H1 (cell line): ENCODE measurements at regions not wholly inside any gene's neighbourhood (a gene's known extent, or its start where the extent isn't known, plus 50 kb on each side); places are given as distances from the start of the nearest gene placed in this dataset.

Experiments used
- CTCF ChIA-PET: fragments of 300-600 bp; sonication (Branson Sonifier 250); formaldehyde crosslinking; loops from one replicate; lab custom pipeline; 2021; ENCODE audit not compliant: partially characterized antibody; lab: Charles Lee
- POLR2A ChIA-PET: fragments of 300-600 bp; sonication (Branson Sonifier 250); formaldehyde crosslinking; loops from one replicate; lab custom pipeline; 2021; ENCODE audit warnings: inconsistent platforms; ENCODE audit not compliant: partially characterized antibody; lab: Charles Lee
- DNase-seq, 2 experiments: peaks; one replicate each; pipeline versions ENCODE4 v3.0.0 to v3.0.0-alpha.2; 2010 to 2022; ENCODE audit warnings: low spot score in 2 of 2, low read depth in 1 of 2, mixed read lengths in 1 of 2
- FAIRE-seq: peaks from 2 replicates; lab custom pipeline; 2011; peaks lifted over from hg19 to GRCh38; lab: Jason Lieb, UNC
- H2AFZ ChIP-seq: 2 replicates; pipeline ENCODE4 v1.8.1; 2012; ENCODE audit warnings: low read length, inconsistent platforms
- H2AK5ac ChIP-seq: 2 replicates; pipeline ENCODE4 v1.6.1; 2013; ENCODE audit warnings: low read depth, low read length
- H2BK120ac ChIP-seq: replicated peaks from 2 replicates; pipeline ENCODE3; 2013; ENCODE audit warnings: low read depth, low read length, inconsistent platforms
- H2BK12ac ChIP-seq: 2 replicates; pipeline ENCODE4 v1.6.1; 2013; ENCODE audit warnings: low read depth, low read length
- H2BK15ac ChIP-seq: 2 replicates; pipeline ENCODE4 v1.6.1; 2013; ENCODE audit warnings: low read length
- H2BK20ac ChIP-seq: 2 replicates; pipeline ENCODE4 v1.6.1; 2013; ENCODE audit warnings: low read length
- H2BK5ac ChIP-seq: 2 replicates; pipeline ENCODE4 v1.6.1; 2013; ENCODE audit warnings: low read depth, low read length
- H3K14ac ChIP-seq: 2 replicates; pipeline ENCODE4 v1.6.1; 2013; ENCODE audit warnings: inconsistent platforms; ENCODE audit not compliant: insufficient read length
- H3K18ac ChIP-seq: 2 replicates; pipeline ENCODE4 v1.6.1; 2013; ENCODE audit warnings: low read length; ENCODE audit errors: extremely low read depth
- H3K23ac ChIP-seq: 2 replicates; pipeline ENCODE4 v1.6.1; 2013; ENCODE audit warnings: inconsistent platforms; ENCODE audit not compliant: insufficient read length
- H3K23me2 ChIP-seq: 2 replicates; pipeline ENCODE4 v1.6.1; 2013; ENCODE audit warnings: low read depth, low read length
- H3K27ac ChIP-seq: 2 replicates; pipeline ENCODE4 v1.6.1; 2011; ENCODE audit warnings: low read depth, low read length, inconsistent platforms
- H3K27me3 ChIP-seq, 4 experiments: replicated peaks in 1 of 4; 1 replicate in 1 of 4; 2 replicates in 3 of 4; pipeline versions ENCODE4 v1.6.1 to v1.8.1; 2011 to 2013; ENCODE audit warnings: low read length in 3 of 4, mild to moderate bottlenecking in 3 of 4, inconsistent platforms in 2 of 4, mixed read lengths in 2 of 4, moderate library complexity in 1 of 4; ENCODE audit not compliant: control insufficient read depth in 3 of 4, insufficient read depth in 3 of 4; ENCODE audit errors: extremely low read depth in 1 of 4
- H3K36me3 ChIP-seq, 4 experiments: 2 replicates each; pipeline versions ENCODE4 v1.6.1 to v1.8.1; 2011 to 2013; ENCODE audit warnings: mild to moderate bottlenecking in 4 of 4, low read length in 3 of 4, moderate library complexity in 2 of 4, control low read depth in 1 of 4, inconsistent platforms in 1 of 4; ENCODE audit not compliant: insufficient read depth in 4 of 4, control insufficient read depth in 2 of 4
- H3K4ac ChIP-seq: replicated peaks from 2 replicates; pipeline ENCODE3; 2013; ENCODE audit warnings: low read length, low read depth, mixed read lengths, inconsistent platforms; ENCODE audit not compliant: insufficient read length
- H3K4me1 ChIP-seq, 4 experiments: replicated peaks in 1 of 4; 1 replicate in 1 of 4; 2 replicates in 3 of 4; pipeline versions ENCODE4 v1.6.1 to v1.8.1; 2011 to 2013; ENCODE audit warnings: low read length in 3 of 4, inconsistent platforms in 2 of 4, mixed read lengths in 1 of 4; ENCODE audit not compliant: insufficient read depth in 4 of 4, control insufficient read depth in 3 of 4
- H3K4me2 ChIP-seq, 2 experiments: 2 replicates each; pipeline versions ENCODE4 v1.6.1 to v1.8.1; 2011 to 2013; ENCODE audit warnings: low read depth in 2 of 2, low read length in 2 of 2, control low read depth in 1 of 2, inconsistent platforms in 1 of 2, mild to moderate bottlenecking in 1 of 2; ENCODE audit not compliant: insufficient read depth in 1 of 2
- H3K4me3 ChIP-seq, 4 experiments: fragments of 200-600, 300-600 bp in 1 of 4; sonication (generic), shearing (Covaris generic), sonication (Bioruptor Twin) in 1 of 4; 2 replicates each; pipeline versions ENCODE4 v1.5.1 to v1.8.1; 2011 to 2016; ENCODE audit warnings: low read length in 4 of 4, low read depth in 3 of 4, control low read depth in 2 of 4, inconsistent platforms in 2 of 4, mild to moderate bottlenecking in 2 of 4, mixed read lengths in 1 of 4, moderate library complexity in 1 of 4; ENCODE audit not compliant: insufficient read depth in 2 of 4; ENCODE audit errors: extremely low read depth in 1 of 4
- H3K56ac ChIP-seq: replicated peaks from 2 replicates; pipeline ENCODE3; 2013; ENCODE audit warnings: low read depth, mild to moderate bottlenecking, mixed read lengths, low read length, inconsistent platforms; ENCODE audit not compliant: insufficient read length
- H3K79me1 ChIP-seq: 2 replicates; pipeline ENCODE4 v1.6.1; 2013; ENCODE audit warnings: low read depth, low read length, control low read depth
- H3K79me2 ChIP-seq, 2 experiments: 2 replicates each; pipeline versions ENCODE4 v1.6.1 to v1.8.1; 2012 to 2013; ENCODE audit warnings: low read length in 2 of 2, mild to moderate bottlenecking in 2 of 2, inconsistent platforms in 1 of 2; ENCODE audit not compliant: insufficient read depth in 2 of 2, control insufficient read depth in 1 of 2
- H3K9ac ChIP-seq, 4 experiments: replicated peaks in 1 of 4; 1 replicate in 1 of 4; 2 replicates in 3 of 4; pipeline versions ENCODE4 v1.6.1 to v1.8.1; 2011 to 2013; ENCODE audit warnings: low read depth in 3 of 4, low read length in 3 of 4, control low read depth in 2 of 4, mild to moderate bottlenecking in 2 of 4, moderate library complexity in 2 of 4, inconsistent platforms in 1 of 4; ENCODE audit errors: extremely low read depth in 1 of 4
- H3K9me3 ChIP-seq, 2 experiments: 2 replicates each; pipeline versions ENCODE4 v1.6.1 to v1.8.1; 2012 to 2013; ENCODE audit warnings: mild to moderate bottlenecking in 2 of 2, moderate library complexity in 2 of 2, control low read depth in 1 of 2, inconsistent platforms in 1 of 2, low read depth in 1 of 2, low read length in 1 of 2, mixed read lengths in 1 of 2; ENCODE audit not compliant: insufficient read depth in 2 of 2
- H4K20me1 ChIP-seq, 2 experiments: replicated peaks in 1 of 2; 2 replicates each; pipeline versions ENCODE3 to v1.8.1; 2011 to 2013; ENCODE audit warnings: inconsistent platforms in 2 of 2, low read length in 2 of 2, mild to moderate bottlenecking in 1 of 2; ENCODE audit not compliant: insufficient read depth in 2 of 2, control insufficient read depth in 1 of 2
- H4K5ac ChIP-seq: 2 replicates; pipeline ENCODE4 v1.6.1; 2013; ENCODE audit warnings: low read length, low read depth, mixed read lengths, inconsistent platforms; ENCODE audit not compliant: insufficient read length
- H4K8ac ChIP-seq: 2 replicates; pipeline ENCODE4 v1.8.0; 2013; ENCODE audit warnings: mild to moderate bottlenecking, moderate library complexity, low read length, inconsistent platforms; ENCODE audit not compliant: insufficient read depth; ENCODE audit errors: extremely low read depth
- H4K91ac ChIP-seq: replicated peaks from 2 replicates; pipeline ENCODE3; 2013; ENCODE audit warnings: low read length, mixed read lengths, inconsistent platforms; ENCODE audit not compliant: insufficient read length
- BACH1 ChIP-seq: IDR thresholded peaks from 2 replicates; pipeline ENCODE4 v1.6.1; 2012; ENCODE audit warnings: low read length, improper control_type of control experiment
- EGR1 ChIP-seq: IDR thresholded peaks from 2 replicates; pipeline ENCODE4 v1.6.1; 2011; ENCODE audit warnings: low read depth, low read length, borderline replicate concordance
- KDM5A ChIP-seq: fragments of 200-600 bp; IDR thresholded peaks from 2 replicates; pipeline ENCODE4 v1.7.1; 2012; ENCODE audit warnings: mild to moderate bottlenecking, low read length, inconsistent platforms, mixed read lengths
- MAFK ChIP-seq: IDR thresholded peaks from 2 replicates; pipeline ENCODE4 v1.6.1; 2012; ENCODE audit warnings: low read depth, mild to moderate bottlenecking, improper control_type of control experiment, low read length
- PHF8 ChIP-seq: fragments of 200-600 bp; sonication (generic); conservative IDR thresholded peaks from 2 replicates; pipeline ENCODE4 v1.7.1; 2012; ENCODE audit warnings: low read depth, mild to moderate bottlenecking, inconsistent platforms, low read length, moderate library complexity
- SIN3A ChIP-seq, 2 experiments: IDR thresholded peaks in 1 of 2; conservative IDR thresholded peaks in 1 of 2; 2 replicates each; pipeline ENCODE4 v1.6.1; 2011 to 2012; ENCODE audit warnings: low read length in 2 of 2, improper control_type of control experiment in 1 of 2, low read depth in 1 of 2, mild to moderate bottlenecking in 1 of 2
- SP1 ChIP-seq: IDR thresholded peaks from 2 replicates; pipeline ENCODE4 v1.6.1; 2011; ENCODE audit warnings: low read depth, low read length
- TAF7 ChIP-seq: optimal IDR thresholded peaks from 2 replicates; pipeline ENCODE3; 2011; ENCODE audit warnings: low read depth, mild to moderate bottlenecking, inconsistent platforms, low read length, moderate library complexity, borderline replicate concordance
- TBP ChIP-seq: IDR thresholded peaks from 2 replicates; pipeline ENCODE4 v1.6.1; 2011; ENCODE audit warnings: low read depth, low read length, improper control_type of control experiment
- TEAD4 ChIP-seq: IDR thresholded peaks from 2 replicates; pipeline ENCODE4 v1.6.1; 2012; ENCODE audit warnings: low read depth, low read length, inconsistent platforms, mixed read lengths
- WGBS, 2 experiments: shearing (Covaris generic) in 1 of 2; methylation state at CpG; one replicate each; pipeline versions ENCODE4 v1.1.6 to v1.1.7; 2013 to 2015; ENCODE audit warnings: low lambda C conversion rate in 2 of 2, mixed read lengths in 2 of 2, inconsistent platforms in 1 of 2, low coverage in 1 of 2, missing lambda C conversion rate in 1 of 2; ENCODE audit not compliant: insufficient replicate concordance in 2 of 2, insufficient coverage in 1 of 2, insufficient read length in 1 of 2; ENCODE audit errors: extremely low coverage in 1 of 2, missing lambda C conversion rate in 1 of 2; 5-methylcytosine and 5-hydroxymethylcytosine counted together

DNA sequence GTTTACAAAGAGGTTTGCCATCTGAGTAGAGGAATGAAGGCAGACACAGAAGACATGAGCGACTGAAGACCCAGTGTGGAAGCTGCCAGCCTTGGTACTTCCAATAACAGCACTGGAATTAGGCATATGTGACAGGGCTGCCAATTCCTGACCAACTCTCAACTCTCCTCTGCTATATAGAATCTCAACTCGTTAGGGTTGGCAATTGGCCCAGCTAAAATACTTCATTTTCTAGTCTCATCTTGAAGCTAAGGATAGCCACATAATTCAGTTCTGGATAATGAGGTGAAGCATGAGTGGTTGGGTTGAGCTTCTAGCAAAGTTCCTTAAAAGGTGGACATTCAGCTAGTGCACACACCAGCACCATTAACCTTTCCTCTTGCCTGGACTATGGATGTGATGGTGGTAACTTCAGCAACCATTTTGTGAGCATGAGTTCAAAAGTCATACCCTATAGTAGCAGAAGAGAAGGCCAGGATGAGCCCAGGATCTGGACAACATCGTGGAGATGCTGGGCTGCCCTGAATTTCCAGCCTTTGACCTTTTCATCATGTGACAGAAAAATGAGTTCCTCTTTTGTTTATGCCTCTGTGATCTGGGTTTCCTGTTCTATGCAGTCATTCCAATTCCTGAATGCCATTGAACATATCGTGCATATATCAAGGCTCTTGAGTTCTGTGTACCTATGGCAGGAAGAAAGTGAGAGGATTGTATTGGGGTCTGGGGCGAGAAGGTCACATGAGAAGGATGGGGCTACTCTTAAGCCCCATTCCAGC lies 68.1 kb upstream of the HAAO start:
- H3K4me2 ChIP-seq, result no peak overlapping the region
- TF ChIP-seq TAF7 (no peak), SP1 (no peak), TBP (no peak), TEAD4 (no peak), EGR1 (no peak), SIN3A (conservative IDR thresholded peaks at IDR 0.05 in 1 of 2, IDR thresholded peaks at IDR 0.05 in 1 of 2; ENCODE audit: low read depth in 1 of 2, low read length in 2 of 2) (no peak), PHF8 (no peak), BACH1 (no peak), MAFK (no peak), KDM5A (no peak)

More for the DNA sequence above, 68.1 kb upstream of the HAAO start:
- Histone ChIP-seq H2BK12ac (no peak overlapping the region), H3K9ac (no peak overlapping the region), H4K91ac (no peak overlapping the region), H3K4me3 (no peak overlapping the region), H2BK5ac (no peak overlapping the region), H4K20me1 (no peaks in the 10 kb centered on the region), H4K5ac (no peak overlapping the region), H2BK15ac (0 out of 2 replicates have a peak overlapping the region, but pooled peaks have one; percentile 8), H3K36me3 (no peaks in the 10 kb centered on the region), H3K14ac (no peak overlapping the region), H2BK20ac (no peak overlapping the region), H3K4ac (no peak overlapping the region), H3K23me2 (no peaks in the 10 kb centered on the region), H3K23ac (no peak overlapping the region), H2BK120ac (no peak overlapping the region), H2AK5ac (no peak overlapping the region), H3K79me2 (no peaks in the 10 kb centered on the region), H4K8ac (no peak overlapping the region), H3K9me3 (no peaks in the 10 kb centered on the region), H3K27ac (no peak overlapping the region), H2AFZ (no peak overlapping the region), H3K79me1 (no peaks in the 10 kb centered on the region), H3K27me3 (no peaks in the 10 kb centered on the region), H3K4me1 (no peaks in the 10 kb centered on the region; a peak in 1 of 7 replicates), H3K56ac (no peak overlapping the region), H3K18ac (no peak overlapping the region; the same call in 1 of the 2 replicates)
- ChIA-PET POLR2A (interaction anchor here (0.7 kb wide), 1 partner anchor 72 kb away, joined by 3 read pairs; no protein-coding TSS in a partner anchor), CTCF (interaction anchor here (0.6 to 6.9 kb wide), 30 partner anchors 12 to 624 kb away, joined by 3 to 119 read pairs (median 6); no protein-coding TSS in a partner anchor)
- no peak for FAIRE-seq
- DNase-seq, result no peak
- WGBS, 2 experiments, result 83% methylated on average over 5 of the region's 5 CpGs; no CpG with 5 or more reads in 1 of the 2 experiments
